PC-3 (cell line): ENCODE measurements at regions not wholly inside any gene's neighbourhood (a gene's known extent, or its start where the extent isn't known, plus 50 kb on each side); places are given as distances from the start of the nearest gene placed in this dataset.

Source experiments
- ATAC-seq: fragments of 200-7000 bp; cut with Tn5 transposase; 2 replicates; pipeline ENCODE4 v1.9.1; 2020; ENCODE audit warnings: mild to moderate bottlenecking, moderate library complexity
- BruUV-seq: library from RNA; stranded (reverse); fragments of 400-500 nt; replicated peaks from 2 replicates; lab custom pipeline; 2021; lab: Mats Ljungman, UMichigan
- CTCF ChIA-PET: fragments of 300-600 bp; sonication (Branson Sonifier 250); formaldehyde crosslinking; loops from one replicate; lab custom pipeline; 2022; ENCODE audit warnings: antibody characterized with exemption; lab: Charles Lee
- POLR2A ChIA-PET: fragments of 300-600 bp; sonication (Branson Sonifier 250); formaldehyde crosslinking; loops from one replicate; lab custom pipeline; 2022; ENCODE audit warnings: antibody characterized with exemption; ENCODE audit not compliant: unreplicated experiment; lab: Charles Lee
- DNase-seq: peaks from one replicate; pipeline ENCODE4 v3.0.0-alpha.2; 2015
- H2AFZ ChIP-seq: fragments of 300-600 bp; sonication (generic); 2 replicates; pipeline ENCODE4 v1.6.0; 2016; ENCODE audit warnings: antibody characterized with exemption, low read length
- H3F3A ChIP-seq: fragments of 300-600 bp; sonication (generic); one replicate; pipeline ENCODE4 v1.6.0; 2017; ENCODE audit warnings: antibody characterized with exemption, low read length, control low read depth, mild to moderate bottlenecking; ENCODE audit not compliant: unreplicated experiment
- H3K27ac ChIP-seq: fragments of 300-600 bp; sonication (generic); 2 replicates; pipeline ENCODE4 v1.5.1; 2016; ENCODE audit warnings: mild to moderate bottlenecking, low read length
- H3K27me3 ChIP-seq: fragments of 300-600 bp; sonication (generic); 2 replicates; pipeline ENCODE4 v1.6.1; 2016; ENCODE audit warnings: low read length, mixed read lengths
- H3K36me3 ChIP-seq: fragments of 300-600 bp; sonication (generic); 2 replicates; pipeline ENCODE4 v1.6.1; 2016; ENCODE audit warnings: low read depth, mixed run types, low read length, mixed read lengths
- H3K4me1 ChIP-seq: fragments of 300-600 bp; sonication (generic); 2 replicates; pipeline ENCODE4 v1.5.1; 2016; ENCODE audit warnings: low read length; ENCODE audit not compliant: insufficient read depth
- H3K4me2 ChIP-seq: fragments of 300-600 bp; sonication (generic); 2 replicates; pipeline ENCODE4 v1.6.0; 2016; ENCODE audit warnings: low read length
- H3K4me3 ChIP-seq: fragments of 300-600 bp; sonication (generic); 2 replicates; pipeline ENCODE4 v1.5.1; 2016; ENCODE audit warnings: mild to moderate bottlenecking, low read length, mixed read lengths
- H3K79me2 ChIP-seq: fragments of 300-600 bp; sonication (generic); 2 replicates; pipeline ENCODE4 v1.6.1; 2017; ENCODE audit warnings: low read length, mixed read lengths
- H3K9ac ChIP-seq: fragments of 300-600 bp; sonication (generic); 2 replicates; pipeline ENCODE4 v1.6.0; 2016; ENCODE audit warnings: mild to moderate bottlenecking, low read length
- H3K9me2 ChIP-seq: fragments of 300-600 bp; sonication (generic); replicated peaks from 2 replicates; pipeline ENCODE4 v1.6.1; 2016; ENCODE audit warnings: mixed run types, low read length, mixed read lengths
- H3K9me3 ChIP-seq: fragments of 300-600 bp; sonication (generic); 2 replicates; pipeline ENCODE4 v1.6.1; 2016; ENCODE audit warnings: low read length, mixed read lengths
- H4K20me1 ChIP-seq: fragments of 300-600 bp; sonication (generic); 2 replicates; pipeline ENCODE4 v1.6.1; 2016; ENCODE audit warnings: low read length, mixed read lengths
- CTCF ChIP-seq: fragments of 300-600 bp; sonication (generic); conservative IDR thresholded peaks from 2 replicates; pipeline ENCODE4 v1.5.1; 2017; ENCODE audit warnings: antibody characterized with exemption, low read depth, mild to moderate bottlenecking, low read length
- EZH2 ChIP-seq: fragments of 300-600 bp; sonication (generic); IDR thresholded peaks from one replicate; pipeline ENCODE4 v1.6.1; 2017; ENCODE audit warnings: antibody characterized with exemption, mild to moderate bottlenecking, low read length; ENCODE audit not compliant: unreplicated experiment
- EZH2phosphoT487 ChIP-seq: fragments of 300-600 bp; sonication (generic); IDR thresholded peaks from 2 replicates; pipeline ENCODE4 v1.6.1; 2018; ENCODE audit warnings: mild to moderate bottlenecking, antibody characterized with exemption, low read length, borderline replicate concordance
- intact Hi-C: fragments of 100-400 bp; cut with micrococcal nuclease; formaldehyde crosslinking; loops from 2 replicates; pipeline ENCODE4 v1.9.0; 2023

GRCh38 chr14:83269583-83269982 is 1735.9 kb upstream of the SEL1L start:
- H3K4me1 ChIP-seq = no peaks in the 10 kb centered on the region
- TF ChIP-seq EZH2 (no peak), CTCF (no peak), EZH2phosphoT487 (no peak)
- no peaks in the 10 kb centered on the region for H4K20me1 ChIP-seq
- H3K9me2 ChIP-seq = no peaks in the 10 kb centered on the region
- no peaks in the 10 kb centered on the region for H3K27me3 ChIP-seq
- no peaks in the 10 kb centered on the region; the same call in 1 of the 2 replicates for H3K9me3 ChIP-seq
- intact Hi-C loops = no loop called here
- no TSS peak for BruUV-seq
- H3K36me3 ChIP-seq = no peaks in the 10 kb centered on the region
- H2AFZ ChIP-seq = no peak overlapping the region
- no peak overlapping the region for H3K9ac ChIP-seq
- no peaks in the 10 kb centered on the region for H3K79me2 ChIP-seq
- ATAC-seq (no peak), DNase-seq (no peak)
- H3F3A ChIP-seq = no peaks in the 10 kb centered on the region
- no peak overlapping the region for H3K4me3 ChIP-seq
- CTCF ChIA-PET = no interaction called here
- no peak overlapping the region for H3K4me2 ChIP-seq
- no peak overlapping the region for H3K27ac ChIP-seq
- POLR2A ChIA-PET = no interaction called here

- ATAC-seq = no peak
- DNase-seq = no peak
- intact Hi-C loops = no loop called here
- Histone ChIP-seq H3K36me3 (no peaks in the 10 kb centered on the region), H3K79me2 (no peaks in the 10 kb centered on the region), H3K9me3 (no peaks in the 10 kb centered on the region; the same call in 1 of the 2 replicates), H3K4me1 (no peaks in the 10 kb centered on the region), H3K27me3 (no peaks in the 10 kb centered on the region), H3K9me2 (no peaks in the 10 kb centered on the region), H4K20me1 (no peaks in the 10 kb centered on the region), H3K4me2 (no peak overlapping the region), H3F3A (no peaks in the 10 kb centered on the region), H3K27ac (no peak overlapping the region), H2AFZ (no peak overlapping the region), H3K9ac (no peak overlapping the region), H3K4me3 (no peak overlapping the region)
- ChIA-PET POLR2A (no interaction called here), CTCF (no interaction called here)
- no TSS peak for BruUV-seq
- TF ChIP-seq EZH2 (no peak), CTCF (no peak), EZH2phosphoT487 (no peak)
Measured at GRCh38 chr14:83271663-83272062, 1738.0 kb upstream of the SEL1L start.

- no TSS peak for BruUV-seq
- intact Hi-C loops = no loop called here
- Histone ChIP-seq H3K27me3 (no peaks in the 10 kb centered on the region), H3K4me1 (no peaks in the 10 kb centered on the region), H3K79me2 (no peaks in the 10 kb centered on the region), H3K4me3 (no peak overlapping the region), H3K27ac (no peak overlapping the region), H3K9me2 (no peaks in the 10 kb centered on the region), H4K20me1 (no peaks in the 10 kb centered on the region), H3F3A (no peaks in the 10 kb centered on the region), H3K36me3 (no peaks in the 10 kb centered on the region), H3K4me2 (no peak overlapping the region), H3K9ac (no peak overlapping the region), H2AFZ (no peak overlapping the region), H3K9me3 (no peaks in the 10 kb centered on the region)
- ATAC-seq = no peak
- POLR2A ChIA-PET = no interaction called here
- TF ChIP-seq EZH2 (no peak), CTCF (no peak)
- CTCF ChIA-PET = no interaction called here
- no peak for DNase-seq
Measured at GRCh38 chr14:83280719-83281118, 1747.1 kb upstream of the SEL1L start.
